HG02884 (cell line): ENCODE measurements at regions not wholly inside any gene's neighbourhood (a gene's known extent, or its start where the extent isn't known, plus 50 kb on each side); places are given as distances from the start of the nearest gene placed in this dataset.
A peak's percentile ranks its signal among the peaks of the same experiment; 100 is the strongest.

Experiments used
- ATAC-seq: cut with Tn5 transposase; IDR thresholded peaks from one replicate; pipeline ENCODE4 v1.9.1; 2021; ENCODE audit warnings: mild to moderate bottlenecking, moderate library complexity; ENCODE audit not compliant: unreplicated experiment

DNA sequence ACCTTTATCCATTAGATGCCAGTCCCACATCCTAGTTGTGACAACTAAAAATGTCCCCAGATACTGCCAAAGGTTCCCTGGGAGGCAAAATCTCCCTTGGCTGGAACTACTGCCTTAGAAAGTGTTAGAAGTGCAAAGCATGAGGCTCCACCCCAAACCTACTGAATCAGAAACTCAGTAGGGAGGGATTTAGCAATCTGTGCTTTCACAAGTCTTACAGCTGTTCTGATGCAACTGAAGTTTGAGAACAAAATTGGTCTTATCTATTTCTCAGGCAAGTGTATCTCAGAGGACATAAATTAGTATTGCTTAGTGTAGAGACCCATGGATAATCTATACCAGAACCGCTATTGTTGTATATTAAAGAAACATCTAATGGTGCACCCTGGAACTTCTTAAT lies 70.2 kb downstream of the CLDN1 start:
- no peak for ATAC-seq

DNA sequence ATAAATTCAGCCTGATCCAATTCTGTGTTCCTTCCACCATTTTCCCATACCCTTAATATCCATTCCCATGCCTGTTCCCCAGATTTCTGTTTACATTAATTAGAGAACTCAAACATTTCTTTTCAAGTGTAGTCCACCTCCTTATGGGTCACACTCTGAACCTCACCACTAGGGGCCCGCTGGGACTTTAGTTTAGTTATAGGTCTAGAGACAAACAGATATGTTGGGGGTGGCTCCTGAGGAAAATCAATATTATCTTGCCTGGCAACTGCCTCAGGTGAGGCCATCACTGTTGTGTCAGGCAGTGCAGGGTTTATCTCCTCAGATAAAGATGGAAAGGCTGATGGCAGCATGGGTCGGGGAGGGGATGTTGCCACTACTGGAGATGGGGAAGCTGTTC lies 72.8 kb downstream of the CLDN1 start:
- no peak for ATAC-seq

DNA sequence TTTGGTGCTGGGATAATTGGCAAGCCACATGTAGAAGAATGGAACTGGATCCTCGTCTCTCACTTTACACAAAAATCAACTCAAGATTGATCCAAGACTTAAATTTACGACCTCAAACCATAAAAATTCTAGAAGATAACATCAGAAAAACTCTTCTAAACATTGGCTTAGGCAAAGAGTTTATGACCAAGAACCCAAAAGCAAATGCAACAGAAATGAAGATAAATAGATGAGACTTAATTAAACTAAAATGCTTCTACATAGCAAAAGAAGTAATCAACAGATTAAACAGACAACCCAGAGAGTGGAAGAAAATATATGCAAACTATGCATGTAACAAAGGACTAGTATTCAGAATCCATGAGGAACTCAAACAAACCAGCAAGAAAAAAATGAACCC lies 80.1 kb downstream of the CLDN1 start:
- ATAC-seq: no peak

DNA sequence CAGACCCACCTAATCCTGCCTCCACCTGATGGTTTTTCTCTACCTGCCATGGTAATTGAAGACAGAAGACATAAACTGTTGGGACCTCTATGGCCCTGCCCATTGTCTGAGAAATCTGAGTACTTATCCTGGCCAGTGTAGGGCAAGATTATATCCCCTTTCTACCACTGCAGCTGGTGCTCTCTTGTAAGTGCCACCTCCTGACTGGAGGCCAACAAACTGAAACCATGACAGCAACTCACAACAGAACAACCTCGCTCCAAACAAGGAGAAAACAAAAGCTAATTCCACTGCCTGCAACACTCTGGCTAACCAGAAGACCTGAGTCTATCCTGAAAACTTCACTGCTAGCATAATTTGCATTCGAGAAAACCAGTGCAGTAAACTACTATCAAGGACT lies 82.9 kb downstream of the CLDN1 start:
- no peak for ATAC-seq

DNA sequence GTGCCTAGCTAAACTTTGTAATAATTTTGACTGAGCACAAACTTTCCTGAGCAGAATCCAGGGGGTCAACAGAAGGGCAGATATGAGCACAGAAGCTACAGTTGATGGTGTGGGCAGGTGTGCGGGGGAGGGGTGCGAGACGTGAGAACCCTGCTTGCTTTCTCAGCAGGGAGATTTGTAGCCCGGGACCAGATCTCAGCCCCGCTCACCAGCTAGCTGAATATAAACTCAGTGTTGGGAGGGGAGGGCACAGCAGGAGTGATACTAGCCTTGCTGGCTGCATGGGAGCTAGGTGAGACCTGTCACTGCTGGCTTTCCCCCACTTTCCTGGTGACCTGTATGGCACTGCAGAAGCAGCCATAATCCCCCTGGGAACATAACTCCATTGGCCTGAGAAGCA lies 83.4 kb downstream of the CLDN1 start:
- ATAC-seq: no peak

DNA sequence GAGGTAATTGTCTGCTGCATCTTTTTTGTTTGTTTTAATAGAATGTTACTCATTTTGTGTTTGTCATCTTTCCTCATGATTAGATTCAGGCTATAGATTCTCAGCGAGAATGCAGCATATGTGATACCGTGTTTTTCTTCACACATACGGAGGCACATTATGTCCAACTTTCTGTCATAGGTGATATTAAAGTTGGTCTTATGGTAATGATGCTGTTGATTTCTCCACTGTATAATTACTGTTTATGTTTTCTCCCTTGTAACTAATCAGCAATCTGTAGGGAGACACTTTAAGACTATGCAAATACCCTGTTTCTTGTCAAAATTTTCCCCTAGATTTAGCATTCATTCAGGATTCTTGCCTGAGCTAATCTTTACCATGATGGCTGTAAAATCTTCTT lies 87.6 kb downstream of the CLDN1 start:
- ATAC-seq: no peak

DNA sequence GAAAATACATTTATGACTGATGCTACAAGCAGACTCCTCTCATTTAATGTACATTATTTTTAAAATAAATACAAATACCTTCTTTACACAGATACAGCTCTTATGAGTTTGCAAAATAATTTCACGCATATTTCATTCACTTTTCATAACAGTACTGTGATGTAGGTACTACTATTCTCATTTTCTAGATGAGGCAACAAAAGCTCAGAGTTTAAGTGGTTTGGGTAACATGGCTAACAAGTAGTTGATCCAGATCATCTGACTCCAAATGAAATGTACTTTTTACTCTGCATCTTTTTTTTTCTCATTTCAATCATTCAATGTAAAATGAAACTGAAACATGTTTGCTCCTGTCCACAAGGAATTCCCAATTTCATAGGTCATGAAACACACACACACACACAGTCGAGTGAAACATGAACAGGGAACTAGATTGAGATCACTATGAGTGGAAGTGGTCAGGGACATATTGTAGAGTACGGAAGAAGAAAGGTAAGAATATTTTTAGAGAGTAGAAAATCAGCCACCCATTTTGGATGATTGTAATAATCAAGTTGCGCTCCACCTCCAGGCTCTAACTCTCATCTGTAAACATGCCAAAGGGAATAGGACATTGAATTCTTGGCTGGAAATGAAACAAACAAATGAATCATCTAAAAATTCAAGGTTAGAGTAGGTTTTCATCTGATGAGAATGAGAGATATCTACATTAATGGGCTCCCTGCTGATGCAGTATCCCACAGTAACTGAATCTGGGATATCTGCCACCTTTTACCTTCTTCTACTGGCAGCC lies 92.4 kb downstream of the CLDN1 start:
- ATAC-seq: peak; percentile 63

DNA sequence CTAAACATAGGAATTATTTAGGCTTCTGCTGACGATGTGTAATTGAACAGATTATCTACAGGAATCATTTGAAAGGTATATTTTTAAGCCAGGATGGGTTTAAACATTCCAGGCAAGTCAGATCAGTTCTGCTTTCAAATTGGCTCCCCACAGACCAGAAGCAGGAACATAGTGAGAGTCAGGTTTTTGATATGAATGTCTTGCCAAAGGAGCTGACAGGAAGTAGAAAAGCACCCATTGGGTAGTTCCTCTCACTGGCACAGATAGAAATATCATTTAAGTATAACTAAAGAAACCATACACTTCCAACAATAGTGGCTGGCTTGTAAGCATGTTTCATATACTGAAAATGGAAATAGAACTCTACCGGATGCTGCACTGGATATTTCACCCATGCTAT lies 95.2 kb downstream of the CLDN1 start:
- ATAC-seq: no peak

DNA sequence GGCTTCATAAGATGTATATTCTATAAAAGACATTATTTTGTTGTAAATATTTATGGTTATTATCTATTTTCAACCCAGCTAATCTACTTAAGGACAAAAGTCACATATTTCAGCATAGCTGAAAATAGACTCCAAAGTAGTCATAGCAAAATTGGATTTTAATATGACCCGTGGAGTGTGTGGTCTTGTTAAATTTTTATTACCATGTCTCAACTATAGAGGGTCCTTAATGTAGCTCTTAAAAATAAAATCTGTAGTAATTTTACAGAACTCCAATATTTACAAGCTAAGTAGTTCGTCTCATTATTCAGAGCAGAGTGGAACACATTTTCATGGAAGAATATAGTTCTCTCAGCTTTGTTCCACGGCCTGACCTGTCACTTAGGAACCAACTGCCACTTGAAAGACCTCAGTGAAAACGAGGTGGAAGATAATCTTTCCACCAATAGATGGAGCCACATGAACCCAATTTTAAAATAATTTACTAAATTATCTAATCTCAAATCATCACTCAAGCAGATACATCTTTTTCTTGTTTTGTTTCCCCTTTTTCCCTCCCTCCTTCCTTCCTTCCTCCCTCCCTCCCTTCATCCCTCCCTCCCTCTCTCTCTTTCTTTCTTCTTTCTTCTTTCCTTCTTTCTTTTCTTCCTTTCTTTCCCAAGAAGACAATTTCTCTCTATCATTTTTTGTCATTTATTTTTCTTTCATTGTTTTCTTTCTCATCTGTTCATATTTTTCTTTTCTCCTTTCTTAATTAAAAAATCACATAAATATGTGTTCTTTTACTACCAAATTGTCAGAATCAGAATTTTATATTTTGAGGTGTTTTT lies 97.2 kb downstream of the CLDN1 start:
- no peak for ATAC-seq

DNA sequence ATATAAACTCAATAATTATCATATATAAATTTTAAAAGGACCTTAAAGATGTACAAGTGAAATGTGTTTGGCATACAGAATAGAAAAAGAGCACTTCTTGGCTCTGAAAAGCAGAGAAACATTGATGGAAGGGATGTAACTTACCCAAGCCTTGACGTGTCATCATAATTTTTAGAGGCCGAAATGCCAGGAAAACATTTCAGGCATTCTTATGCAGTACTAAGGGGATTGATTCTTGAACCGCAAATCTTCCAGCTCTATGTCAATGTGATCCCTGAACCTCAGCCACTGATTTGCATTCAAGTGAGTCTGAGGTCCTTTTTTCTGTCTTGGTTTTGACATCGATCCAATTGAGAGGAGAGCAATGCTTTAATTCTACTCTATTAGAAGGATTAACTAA lies 97.8 kb downstream of the CLDN1 start:
- no peak for ATAC-seq

DNA sequence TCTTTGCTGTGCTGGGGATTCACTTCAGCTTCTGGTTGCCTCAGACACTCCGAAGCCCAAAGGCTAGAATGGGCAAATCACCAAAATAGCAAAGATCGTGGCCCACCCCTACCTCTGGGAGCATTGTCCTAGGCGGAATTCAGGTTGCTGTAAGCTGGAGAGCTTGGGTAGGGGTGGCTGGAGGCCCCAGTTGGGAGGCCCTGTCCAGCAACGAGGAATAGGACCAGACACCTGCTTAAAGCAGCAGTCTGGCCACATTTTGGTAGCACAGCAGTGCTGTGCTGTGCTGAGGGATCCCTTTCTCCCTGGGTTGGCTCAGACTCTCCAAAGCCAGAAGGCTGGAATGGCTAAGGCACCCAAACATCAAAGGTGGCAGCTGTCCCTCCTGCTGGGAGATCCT lies 99.3 kb downstream of the CLDN1 start:
- no peak for ATAC-seq

DNA sequence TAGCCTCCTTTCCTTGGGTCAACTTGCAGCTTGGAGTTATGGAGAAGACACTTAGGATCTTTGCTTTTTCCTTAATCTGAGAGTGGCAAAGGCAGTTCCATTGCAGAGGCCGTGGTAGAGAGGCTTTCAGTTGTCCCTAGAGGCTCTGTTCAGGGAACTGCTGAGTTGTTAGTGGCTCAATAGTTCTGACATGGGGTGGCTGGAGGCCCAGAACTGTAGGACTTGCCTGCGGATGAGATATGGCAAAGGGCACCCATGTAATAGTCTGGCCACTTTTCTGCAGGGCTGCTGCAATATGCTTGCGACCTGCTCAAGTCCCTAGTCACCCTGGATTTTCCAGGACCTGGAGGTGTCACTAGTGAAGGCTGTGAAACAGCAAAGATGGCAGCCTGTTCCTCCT lies 99.9 kb downstream of the CLDN1 start:
- no peak for ATAC-seq

DNA sequence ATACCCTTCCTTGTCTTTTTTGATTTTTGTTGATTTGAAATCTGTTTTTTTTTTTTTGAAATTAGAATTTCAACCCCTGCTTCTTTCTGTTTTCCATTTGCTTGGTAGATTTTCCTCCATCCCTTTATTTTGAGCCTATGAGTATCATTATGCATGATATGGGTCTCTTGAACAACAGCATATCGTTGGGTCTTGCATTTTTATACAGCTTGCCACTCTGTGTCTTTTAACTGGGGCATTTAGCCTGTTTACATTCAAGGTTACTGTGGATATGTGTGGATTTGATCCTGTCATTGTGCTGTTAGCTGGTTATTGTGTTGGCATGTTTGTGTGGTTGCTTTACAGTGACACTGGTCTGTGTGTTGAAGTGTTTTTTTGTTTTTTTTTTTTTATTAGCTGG lies 99.7 kb upstream of the P3H2 start:
- ATAC-seq: no peak

DNA sequence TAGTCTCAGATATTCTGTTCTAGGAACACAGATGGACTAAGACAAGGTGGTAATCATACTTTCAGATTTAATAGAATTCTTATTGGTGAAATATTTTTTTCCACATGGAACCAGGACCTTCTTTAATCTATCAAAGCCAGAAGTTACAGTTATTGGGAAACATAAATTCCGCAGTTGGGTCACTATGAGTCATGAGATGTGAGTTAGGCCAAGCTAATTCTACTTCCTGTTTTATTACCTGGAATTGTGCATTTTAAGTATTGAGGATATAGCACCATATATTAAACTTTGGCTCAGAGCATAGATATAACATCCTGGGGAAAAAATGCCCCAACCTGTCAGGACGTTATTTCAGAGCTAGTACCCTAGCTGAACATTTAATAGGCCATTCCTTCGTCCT lies 96.4 kb upstream of the P3H2 start:
- no peak for ATAC-seq

DNA sequence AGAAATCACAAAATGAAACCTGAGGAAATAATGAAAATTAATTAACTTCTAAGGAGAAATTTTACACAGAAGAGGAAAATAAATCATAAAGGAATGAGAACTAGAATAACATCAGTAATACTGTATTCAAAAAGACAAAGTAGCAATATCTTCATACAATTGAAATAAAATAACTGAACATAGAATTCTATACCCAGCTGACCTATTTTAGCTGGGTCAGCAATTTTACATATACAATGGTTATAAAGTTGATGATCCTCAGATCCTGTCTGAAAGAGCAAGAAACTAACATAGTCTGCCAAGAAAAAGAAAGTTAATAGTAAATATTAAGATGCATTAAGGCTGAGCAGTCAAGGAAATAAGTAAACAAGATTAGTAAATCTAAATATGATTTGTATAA lies 93.0 kb upstream of the P3H2 start:
- no peak for ATAC-seq

DNA sequence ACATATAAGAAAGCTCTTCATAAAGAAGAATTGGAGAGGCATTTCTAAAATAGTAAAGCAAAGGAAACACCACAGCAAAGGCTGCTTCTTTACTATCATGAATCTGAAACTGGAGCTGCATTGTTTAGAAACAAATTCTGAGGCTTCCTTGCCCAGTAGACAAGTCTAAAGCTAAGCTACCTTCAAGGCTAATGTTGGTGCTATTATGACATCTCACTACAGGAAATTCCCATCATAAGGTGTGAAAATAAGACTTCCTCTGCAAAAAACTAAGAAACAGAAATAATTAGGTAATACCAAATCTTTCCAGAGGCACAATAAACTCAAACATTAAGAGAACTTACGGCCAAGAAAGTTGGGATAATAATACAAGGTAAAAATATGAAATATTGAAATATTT lies 89.9 kb upstream of the P3H2 start:
- ATAC-seq: no peak

DNA sequence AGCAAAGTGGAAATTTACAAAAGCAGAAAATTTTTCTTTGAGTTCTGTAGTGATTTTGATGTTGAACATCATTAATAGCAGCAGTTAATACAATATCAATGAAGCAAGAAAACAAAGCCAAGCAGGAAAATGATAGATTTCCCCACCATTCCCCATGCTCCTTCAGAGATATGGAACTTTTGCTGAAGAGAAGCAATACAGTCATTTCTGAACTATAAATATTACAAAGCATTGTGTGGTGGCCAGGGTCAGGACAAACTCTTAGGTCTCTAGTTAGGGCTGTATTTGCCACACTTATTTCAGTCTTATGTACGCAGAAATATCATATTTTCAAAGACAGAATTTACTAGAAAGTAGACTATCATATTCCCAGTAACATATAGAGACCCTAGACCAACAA lies 88.8 kb upstream of the P3H2 start:
- ATAC-seq: no peak

DNA sequence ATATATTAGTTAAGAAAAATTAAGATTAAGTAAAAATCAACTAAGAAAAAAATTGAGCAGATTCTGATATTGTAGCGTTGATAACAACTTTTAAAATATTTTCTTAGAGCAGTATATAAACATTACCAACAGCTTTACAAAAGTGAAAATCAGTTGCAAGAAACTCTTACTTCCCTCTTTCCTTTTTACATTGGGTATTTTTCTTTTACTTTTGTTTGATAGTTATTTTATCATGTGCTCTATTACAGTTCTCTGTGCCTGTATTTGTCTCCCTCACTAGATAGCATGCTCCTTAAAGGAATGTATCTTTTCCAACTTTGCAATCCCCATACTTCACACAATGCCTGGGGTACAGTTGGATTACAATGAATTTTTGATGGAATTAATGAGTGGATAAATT lies 87.5 kb upstream of the P3H2 start:
- ATAC-seq: no peak

DNA sequence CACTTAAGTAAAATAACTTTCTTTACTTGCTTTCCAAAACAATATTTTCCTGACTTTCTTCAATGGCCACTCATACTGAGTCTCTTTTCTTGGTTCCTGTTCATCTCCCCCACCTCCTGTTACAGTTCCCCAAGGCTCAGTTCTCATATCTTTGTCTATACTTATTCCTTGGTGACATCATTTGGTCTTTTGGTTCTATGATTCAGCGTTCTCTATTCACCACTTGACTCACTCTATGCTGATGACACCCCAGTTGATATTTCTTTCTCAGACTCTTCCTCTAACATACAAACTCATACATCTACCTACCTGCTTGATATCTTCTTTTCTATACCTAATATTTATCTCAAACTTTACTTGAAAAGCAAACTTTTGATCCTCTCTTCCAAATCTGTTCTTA lies 85.0 kb upstream of the P3H2 start:
- ATAC-seq: peak; percentile 84

DNA sequence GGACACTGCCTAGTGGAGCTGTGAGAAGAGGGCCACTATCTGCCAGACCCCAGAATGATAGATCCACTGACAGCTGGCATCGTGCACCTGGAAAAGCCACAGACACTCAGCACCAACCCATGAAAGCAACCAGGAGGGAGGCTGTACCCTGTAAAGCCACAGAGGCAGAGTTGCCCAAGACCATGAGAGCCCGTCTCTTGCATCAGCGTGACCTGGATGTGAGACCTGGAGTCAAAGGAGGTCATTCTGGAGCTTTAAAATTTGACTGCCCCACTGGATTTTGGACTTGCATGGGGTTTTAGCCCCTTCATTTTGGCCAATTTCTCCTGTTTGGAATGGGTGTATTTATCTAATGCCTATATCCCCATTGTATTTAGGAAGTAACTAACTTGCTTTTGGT lies 83.5 kb upstream of the P3H2 start:
- no peak for ATAC-seq

DNA sequence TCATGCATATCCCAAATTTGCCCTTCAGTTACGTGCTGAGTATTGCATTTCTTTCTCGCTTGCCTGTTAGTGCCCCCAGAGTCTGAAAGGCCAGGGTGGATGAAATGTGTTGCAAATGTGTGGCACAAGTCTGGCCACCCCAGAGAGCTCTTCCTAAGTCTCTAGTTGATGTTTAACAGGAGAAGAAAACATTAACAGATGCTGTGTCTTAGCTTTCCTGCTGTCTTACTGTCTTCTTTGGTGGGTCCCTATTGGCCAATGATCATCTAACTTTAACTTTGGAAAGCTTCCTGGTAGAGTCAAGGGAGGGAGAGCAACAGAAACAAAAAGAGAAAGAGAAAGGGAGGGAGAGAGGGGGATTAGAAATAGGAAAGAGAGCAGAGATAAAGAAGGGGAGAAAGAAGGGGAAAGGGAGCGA lies 76.7 kb upstream of the P3H2 start:
- ATAC-seq: no peak

DNA sequence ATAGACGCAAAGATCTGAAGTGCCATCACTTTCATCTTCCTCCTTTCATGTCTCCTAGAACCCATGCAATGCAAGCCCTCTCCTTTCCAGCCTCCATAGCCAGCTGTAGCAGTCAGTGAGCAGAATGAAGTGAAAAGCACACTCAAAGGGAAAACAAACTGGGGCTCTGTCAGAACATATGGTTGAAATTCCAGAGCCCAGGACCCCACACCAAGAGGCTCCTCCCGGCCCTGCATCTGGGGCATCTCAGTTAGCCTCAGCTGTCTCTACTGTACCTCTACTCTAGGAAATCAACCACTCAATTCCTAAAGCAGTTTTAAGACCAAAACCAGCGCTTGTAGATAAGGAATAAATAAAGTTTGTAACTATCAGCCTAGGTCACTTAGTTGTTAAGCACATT lies 73.8 kb upstream of the P3H2 start:
- no peak for ATAC-seq
